GM13976 (cell line): ENCODE measurements at regions not wholly inside any gene's neighbourhood (a gene's known extent, or its start where the extent isn't known, plus 50 kb on each side); places are given as distances from the start of the nearest gene placed in this dataset.

Experiments
- DNase-seq: peaks from one replicate; pipeline ENCODE4 v3.0.0; 2012; ENCODE audit warnings: low spot score
- CTCF ChIP-seq: IDR thresholded peaks from 2 replicates; pipeline ENCODE4 v1.5.1; 2012; ENCODE audit warnings: borderline replicate concordance, mild to moderate bottlenecking; ENCODE audit not compliant: insufficient read depth; ENCODE audit errors: extremely low read depth, missing control alignments, control extremely low read depth
- in situ Hi-C: fragments of 300-500 bp; cut with MboI; formaldehyde crosslinking; loops from one replicate; pipeline ENCODE4 v1.12.0; 2022; ENCODE audit warnings: low sequenced_read_pairs, mixed read lengths, inconsistent platforms; ENCODE audit not compliant: unreplicated experiment

DNA sequence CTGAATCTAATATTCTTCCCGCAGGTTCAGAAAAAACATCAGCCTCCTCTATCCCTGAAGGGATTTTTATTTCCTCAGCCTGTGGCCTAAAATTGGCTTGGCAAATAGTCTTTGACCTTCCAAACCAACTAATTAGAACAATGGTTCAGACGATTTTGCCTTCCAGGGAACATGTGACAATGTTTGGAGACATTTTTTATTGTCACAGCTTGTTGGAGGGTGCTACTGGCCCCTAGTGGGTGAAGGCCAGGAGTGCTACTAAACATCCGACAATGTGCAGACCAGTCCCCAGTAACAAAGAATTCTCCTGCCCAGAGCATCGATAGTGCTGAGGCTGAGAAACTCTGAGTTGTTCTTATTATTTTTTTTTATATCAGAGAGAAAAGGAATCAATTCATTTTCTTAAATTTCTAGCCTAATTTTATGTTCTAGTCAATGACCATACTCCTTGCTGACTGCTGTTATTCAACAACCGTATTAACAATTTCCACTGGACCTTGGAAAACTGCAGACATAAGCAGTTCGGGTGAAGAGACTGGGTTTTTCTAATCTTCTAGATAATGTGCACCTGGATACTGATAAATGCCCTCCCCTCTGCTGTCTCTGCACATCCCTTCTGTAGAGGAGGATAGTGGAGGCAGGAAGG is 280.7 kb downstream of the LMX1A start:
- no peak for DNase-seq
- in situ Hi-C loops = no loop called here
- no peak for TF ChIP-seq CTCF

GRCh38 chr1:165073185-165074007 is 283.1 kb downstream of the LMX1A start:
- DNase-seq = peak; percentile 37
- TF ChIP-seq CTCF = peak; percentile 32
- in situ Hi-C loops = loop anchor here (25.0 kb wide), 1 partner anchor 1661 kb away; no protein-coding TSS in a partner anchor

GRCh38 chr1:165070675-165071074 is 285.8 kb downstream of the LMX1A start:
- no peak for DNase-seq
- TF ChIP-seq CTCF = no peak
- in situ Hi-C loops = loop anchor here (25.0 kb wide), 1 partner anchor 1658 kb away; no protein-coding TSS in a partner anchor

- in situ Hi-C loops = loop anchor here (25.0 kb wide), 1 partner anchor 1658 kb away; no protein-coding TSS in a partner anchor
- no peak for DNase-seq
- TF ChIP-seq CTCF = no peak
Observed at GRCh38 chr1:165069829-165070228, 286.7 kb downstream of the LMX1A start.

- DNase-seq = no peak
- no peak for TF ChIP-seq CTCF
- in situ Hi-C loops = loop anchor here (25.0 kb wide), 1 partner anchor 1656 kb away; no protein-coding TSS in a partner anchor
Observed at GRCh38 chr1:165068741-165069140, 287.8 kb downstream of the LMX1A start.

DNA sequence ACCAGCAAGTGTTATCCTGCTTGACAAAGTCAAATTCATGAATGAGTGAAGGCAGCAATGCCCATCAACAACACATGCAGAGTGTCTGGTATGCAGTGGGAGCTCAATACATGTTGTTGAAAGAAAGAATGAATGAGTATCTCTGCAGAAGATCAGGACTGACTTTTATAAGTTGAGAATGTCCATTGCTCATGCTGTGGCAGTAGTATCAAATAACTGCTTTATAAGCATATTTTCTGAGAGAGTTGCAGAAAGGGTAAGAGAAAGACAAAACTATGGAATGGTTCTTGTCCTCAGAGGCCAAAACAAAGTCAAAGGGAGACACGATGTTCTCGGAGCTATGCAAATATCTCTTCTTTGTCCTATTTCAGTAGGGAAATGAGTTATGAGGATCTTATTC is 288.7 kb downstream of the LMX1A start:
- no peak for TF ChIP-seq CTCF
- DNase-seq = no peak
- in situ Hi-C loops = loop anchor here (25.0 kb wide), 1 partner anchor 1656 kb away; no protein-coding TSS in a partner anchor
